Stimulated activated CD8-positive, alpha-beta memory T cell treated with anti-CD3 and anti-CD28 coated beads, Interleukin-12 subunit alpha, Interleukin-12 subunit beta, amount 100 ng/mL, for 24 hours (primary cell): ENCODE measurements at regions not wholly inside any gene's neighbourhood (a gene's known extent, or its start where the extent isn't known, plus 50 kb on each side); places are given as distances from the start of the nearest gene placed in this dataset.

Experiments used
- DNase-seq: peaks from one replicate; pipeline ENCODE4 v3.0.0-alpha.2; 2020; ENCODE audit errors: extremely low read depth

DNA sequence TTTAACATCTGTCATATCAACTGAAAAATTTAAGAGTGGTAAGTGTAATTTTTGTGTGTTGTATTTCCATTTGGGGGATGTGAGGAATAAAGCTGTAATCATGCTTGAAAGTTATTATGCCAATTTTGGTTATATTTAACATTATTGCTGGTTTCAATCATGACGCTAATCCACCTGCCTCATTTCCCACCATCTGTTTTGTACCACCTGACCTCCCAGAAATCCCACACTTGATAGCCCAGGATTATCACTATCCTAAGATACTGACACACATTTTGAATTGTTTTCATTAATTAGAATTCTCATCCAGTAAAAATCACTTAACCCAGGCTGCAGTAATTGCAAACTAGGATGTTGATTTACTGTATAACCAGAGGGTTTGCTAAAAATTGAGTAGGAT, 1119.8 kb downstream of the AACS start:
- DNase-seq = no peak

DNA sequence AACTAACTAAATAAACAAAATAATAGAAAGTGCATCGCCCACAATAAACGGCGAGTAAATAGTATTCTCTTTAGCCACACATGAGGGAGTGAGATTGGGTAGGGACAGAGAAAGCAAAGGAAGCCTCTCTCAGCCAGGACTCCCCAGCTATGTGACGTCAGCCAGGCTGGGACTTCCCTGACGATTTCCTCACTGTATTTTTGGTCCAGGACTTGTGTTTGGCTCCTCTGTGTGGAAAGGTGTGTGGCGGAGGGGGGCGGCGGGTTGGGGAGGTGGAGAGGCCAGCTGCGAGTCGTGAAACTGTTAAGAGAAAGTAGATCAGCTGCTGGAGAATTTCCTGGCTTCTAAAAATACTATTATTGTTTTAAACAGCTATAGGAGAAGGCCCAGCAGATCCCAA, 1124.6 kb downstream of the AACS start:
- DNase-seq = no peak

DNA sequence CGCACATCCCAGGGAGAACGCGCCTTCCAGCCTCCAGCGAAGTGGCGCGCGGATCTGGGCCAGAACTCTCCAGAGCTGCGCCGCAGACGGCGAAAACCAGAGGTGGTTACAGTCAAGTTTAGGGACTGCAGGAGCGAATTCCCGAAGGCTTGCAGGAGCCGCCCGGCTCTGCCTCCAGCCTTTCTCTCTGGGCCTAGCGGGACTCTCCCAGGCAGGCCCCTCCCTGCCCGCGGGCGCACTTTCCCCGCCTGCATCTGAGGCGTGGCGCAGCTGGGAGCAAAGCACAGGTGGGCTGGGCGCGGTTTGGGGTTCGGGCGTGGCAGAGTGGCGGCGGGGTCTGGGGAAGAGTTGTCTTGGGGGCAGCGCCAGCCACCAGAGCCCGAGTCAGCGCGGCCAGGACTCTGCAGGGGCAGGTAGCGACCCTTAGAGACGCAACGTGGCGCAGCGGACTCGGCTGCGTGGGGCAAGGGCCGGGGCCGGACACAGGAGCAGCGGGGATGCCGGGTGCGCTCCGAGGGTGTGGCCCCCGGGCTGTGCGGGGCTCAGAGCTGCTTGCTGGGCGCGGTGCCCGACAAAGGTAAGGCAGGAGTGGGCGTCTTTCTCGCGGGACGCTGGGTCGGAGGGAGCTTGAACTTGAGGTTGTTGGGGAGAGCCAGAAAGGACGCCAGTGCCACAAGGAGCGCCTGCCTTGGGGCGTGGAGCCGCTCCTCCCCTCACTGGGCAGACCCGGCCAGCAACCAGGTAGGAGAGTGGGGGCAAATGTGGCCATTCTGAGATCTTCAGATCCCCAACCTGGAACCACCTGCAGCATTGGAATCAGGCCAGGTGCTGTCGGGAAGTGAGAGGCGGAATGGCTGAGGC, 1126.0 kb downstream of the AACS start:
- no peak for DNase-seq

DNA sequence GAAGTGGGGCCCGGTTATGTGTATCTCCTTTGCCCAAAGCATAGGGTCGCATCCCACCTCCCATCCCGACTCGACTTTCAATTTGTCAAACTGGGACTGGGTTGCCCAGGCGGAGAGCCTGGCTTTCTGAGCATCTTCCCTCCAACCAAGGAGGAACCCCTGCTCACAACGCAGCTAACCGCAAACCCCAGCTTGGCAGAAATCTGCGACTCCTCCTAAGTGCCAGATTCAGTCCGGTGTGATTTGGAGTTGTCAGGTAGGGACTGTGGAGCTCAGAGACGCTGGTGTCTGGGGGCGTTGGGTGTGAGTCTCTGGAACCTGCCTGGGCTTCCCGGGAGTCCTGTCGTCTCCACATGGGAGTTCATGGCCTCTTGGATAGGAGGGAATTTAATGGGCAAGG, 1126.7 kb downstream of the AACS start:
- no peak for DNase-seq

DNA sequence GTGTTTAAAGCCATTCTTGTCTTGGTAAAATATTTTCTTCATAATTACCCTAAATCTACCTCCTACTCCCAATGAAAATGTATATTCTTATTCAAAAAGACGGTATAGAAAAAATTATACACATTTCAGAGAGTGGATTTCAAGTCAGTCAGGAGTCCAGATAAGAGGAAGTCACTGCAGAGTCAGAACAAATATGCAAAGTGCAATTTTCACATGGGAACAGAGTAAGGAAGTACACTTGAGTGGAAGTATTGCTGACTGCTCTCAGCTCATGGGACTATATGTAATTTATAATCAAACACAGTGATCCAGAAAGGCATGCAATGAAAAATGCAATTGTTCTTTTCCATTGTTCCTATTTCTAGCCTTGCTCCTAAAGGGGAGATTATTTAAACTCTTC, 1128.0 kb downstream of the AACS start:
- DNase-seq = no peak

DNA sequence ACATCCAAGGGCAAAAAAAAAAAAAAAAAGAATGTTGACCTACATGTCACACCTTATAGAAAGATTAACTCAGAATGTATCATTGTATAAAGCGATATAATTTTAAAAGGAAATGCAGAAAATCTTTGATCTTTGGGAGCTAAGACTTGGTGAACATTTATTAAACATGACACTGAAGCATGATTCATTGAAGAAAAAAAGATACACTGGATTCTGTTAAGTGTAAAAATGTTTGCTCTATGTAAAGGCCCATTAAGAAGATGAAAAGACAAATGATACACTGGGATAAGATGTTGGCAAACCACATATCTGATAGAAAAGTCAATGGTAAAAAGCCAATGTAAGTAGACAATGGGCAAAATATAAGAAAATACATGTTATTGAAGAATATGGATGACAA, 1131.0 kb downstream of the AACS start:
- no peak for DNase-seq

DNA sequence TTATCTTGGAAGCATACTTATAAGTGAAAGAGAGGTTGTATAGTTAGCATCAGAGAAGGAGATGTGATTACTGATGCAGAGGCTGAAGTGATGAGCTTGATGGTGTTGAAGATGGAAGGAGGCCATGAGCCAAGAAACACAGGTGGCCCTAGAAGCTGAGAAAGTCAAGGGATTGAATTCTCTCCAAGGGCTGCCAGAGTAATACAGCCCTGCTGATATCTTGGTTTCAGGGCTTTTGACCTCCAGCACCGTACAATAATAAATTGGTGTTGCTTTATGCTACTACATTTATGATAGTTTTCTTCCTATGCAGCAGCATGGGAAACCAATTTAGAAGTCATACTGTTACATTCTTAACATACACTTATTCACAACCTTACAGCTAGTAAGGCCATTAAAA, 1133.3 kb downstream of the AACS start:
- no peak for DNase-seq

DNA sequence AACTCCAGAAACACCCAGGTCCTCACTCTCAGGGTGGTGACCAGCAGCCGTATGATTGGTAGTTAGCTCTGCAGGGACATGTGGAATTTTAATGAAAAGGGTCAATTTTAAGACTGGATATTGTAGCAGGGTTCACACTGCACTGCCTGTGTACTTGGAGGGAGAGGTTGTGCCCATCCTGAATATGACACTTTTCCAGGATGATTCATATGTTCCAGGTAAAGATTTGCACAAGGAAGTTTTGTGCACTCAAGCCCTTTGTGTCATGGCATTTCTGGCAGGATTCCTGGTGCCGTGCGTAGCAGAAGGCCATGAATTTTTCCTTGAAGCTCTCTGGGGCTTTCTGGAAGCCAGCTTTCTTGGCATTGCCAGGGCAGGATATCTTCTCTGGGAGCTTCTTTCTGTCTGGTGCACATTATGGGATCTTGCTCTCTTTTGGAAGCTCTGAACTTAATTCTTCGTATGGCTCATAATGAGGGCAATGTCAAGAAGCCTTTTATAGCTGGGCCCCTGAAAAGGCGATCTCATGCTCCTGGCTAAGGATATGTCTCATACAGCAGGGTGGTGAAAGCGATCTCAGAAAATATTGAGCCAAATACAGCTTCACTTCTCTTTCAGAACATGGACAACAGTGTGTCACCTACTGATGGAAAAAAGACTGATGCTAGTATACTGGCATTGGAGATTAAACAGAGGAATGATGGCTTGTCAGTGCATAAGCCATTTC, 1133.9 kb downstream of the AACS start:
- DNase-seq = no peak

- no peak for DNase-seq
Measured at GRCh38 chr12:126201981-126202537, 1136.8 kb downstream of the AACS start.

- no peak for DNase-seq
Measured at GRCh38 chr12:126204326-126204725, 1139.1 kb downstream of the AACS start.

DNA sequence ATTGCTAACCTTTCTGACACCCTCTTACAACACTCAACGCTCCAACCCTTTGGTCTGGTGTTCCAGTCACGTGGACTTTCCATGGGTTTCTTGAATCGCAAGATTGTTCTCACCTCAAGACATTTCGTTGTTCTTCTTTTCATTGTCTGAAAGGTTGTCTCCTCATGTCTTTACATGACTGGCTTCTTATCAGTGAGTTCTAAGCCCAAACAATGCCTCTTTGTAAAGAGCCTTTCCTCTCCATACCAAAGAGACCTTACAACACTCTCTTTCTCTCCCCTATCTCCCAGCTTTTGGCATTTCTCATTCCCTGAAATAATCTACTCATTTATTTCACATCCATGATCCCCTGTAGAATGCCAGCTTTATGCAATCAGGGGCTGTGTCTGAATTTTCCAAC, 1144.8 kb downstream of the AACS start:
- no peak for DNase-seq

DNA sequence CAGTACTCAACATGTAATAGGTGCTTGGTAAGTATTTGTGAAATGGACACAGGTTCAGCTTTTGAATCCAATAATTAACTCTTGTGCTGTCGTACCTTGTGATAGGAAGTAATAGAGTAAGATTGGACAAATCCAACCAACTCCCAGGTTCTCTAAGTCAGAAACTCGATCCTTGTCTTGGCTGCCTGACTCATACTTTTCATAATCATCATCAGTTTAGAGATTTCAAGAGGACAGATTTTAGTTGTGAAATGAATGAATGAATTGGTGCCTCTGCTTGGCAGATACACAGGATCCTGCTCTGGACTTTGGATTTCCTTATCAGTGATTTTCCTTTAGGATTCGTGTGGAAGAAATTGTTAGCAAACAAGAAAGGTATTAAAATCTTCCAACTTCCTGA, 1145.2 kb downstream of the AACS start:
- no peak for DNase-seq

GRCh38 chr12:126212824-126213223, 1147.6 kb downstream of the AACS start:
- DNase-seq = no peak

GRCh38 chr12:126218697-126219096, 1153.5 kb downstream of the AACS start:
- no peak for DNase-seq

DNA sequence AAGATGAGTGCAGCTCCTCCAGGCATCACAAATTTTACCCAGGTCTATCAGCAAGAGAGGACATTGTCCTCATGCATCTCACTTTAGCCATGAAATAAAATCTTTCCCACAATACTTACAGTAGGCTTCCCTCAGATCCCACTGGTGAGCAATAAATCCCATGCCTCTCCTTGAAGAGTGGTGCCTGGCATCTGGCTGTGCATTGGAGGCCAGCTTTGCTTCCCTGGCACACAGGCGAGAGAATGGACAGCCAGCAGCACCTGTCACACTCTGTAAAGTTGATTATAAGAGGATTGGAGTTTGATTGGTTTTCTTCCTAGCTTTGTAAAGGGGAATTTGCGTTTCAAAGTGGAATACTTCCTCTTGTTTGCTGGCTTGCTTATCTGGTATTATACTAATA, 1153.9 kb downstream of the AACS start:
- no peak for DNase-seq

DNA sequence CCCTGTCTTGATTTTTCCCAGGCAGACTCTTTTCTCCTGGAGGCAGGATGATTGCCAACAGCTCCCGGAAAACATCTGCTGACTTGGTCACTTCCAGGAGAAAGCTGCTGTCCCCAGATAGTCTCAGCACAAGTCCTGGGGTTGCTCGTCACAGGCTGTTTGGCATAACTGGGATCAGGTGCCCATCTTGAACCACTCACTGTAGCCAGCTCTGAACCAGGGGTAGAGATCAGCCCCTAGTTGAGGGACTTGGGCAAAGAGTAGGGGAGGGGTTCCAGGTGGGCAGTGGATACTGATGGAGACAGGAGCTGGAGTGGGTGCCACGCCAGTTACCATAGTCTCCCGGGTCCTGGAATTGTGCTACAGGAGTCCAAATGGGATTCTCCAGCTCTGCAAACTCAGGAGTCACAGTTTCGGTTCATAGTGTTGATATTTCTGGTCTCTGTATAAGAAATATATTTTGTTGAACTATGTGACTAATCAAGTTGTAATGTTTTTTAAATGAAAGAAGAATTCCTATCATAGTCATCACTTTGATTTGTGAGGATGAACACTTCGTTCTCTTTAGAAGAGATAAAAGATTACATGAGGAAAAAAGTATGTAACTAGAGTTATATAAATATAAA, 1154.5 kb downstream of the AACS start:
- no peak for DNase-seq

GRCh38 chr12:126224032-126224431, 1158.8 kb downstream of the AACS start:
- no peak for DNase-seq

GRCh38 chr12:126228936-126229335, 1163.7 kb downstream of the AACS start:
- DNase-seq = no peak

GRCh38 chr12:126232711-126233110, 1167.5 kb downstream of the AACS start:
- DNase-seq = no peak

DNA sequence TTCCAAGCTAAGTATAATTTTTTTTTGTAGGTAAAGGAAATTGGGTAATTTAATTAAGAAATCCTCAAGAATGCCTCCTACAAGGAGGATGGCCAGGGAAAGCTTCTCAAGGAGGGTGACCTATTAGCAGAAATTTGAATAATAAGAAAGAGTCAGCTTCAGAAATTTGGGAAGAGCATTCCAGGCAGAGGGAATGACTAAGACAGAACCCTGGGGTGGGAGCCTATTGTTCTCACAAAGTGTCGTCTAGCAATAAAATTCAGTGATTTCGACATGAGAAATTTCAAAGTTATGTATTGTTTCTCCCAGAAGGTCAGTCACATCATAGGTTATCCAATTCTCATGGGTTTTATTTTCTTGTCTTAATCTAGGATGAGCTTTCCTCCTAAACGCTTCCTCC, 1168.4 kb downstream of the AACS start:
- DNase-seq = no peak

GRCh38 chr12:126243814-126244440, 1178.7 kb downstream of the AACS start:
- no peak for DNase-seq

- no peak for DNase-seq
Measured at GRCh38 chr12:126247936-126248335, 1182.7 kb downstream of the AACS start.
